Fibroblast of skin of left biceps (primary cell): ENCODE measurements at regions not wholly inside any gene's neighbourhood (a gene's known extent, or its start where the extent isn't known, plus 50 kb on each side); places are given as distances from the start of the nearest gene placed in this dataset.

Experiments
- DNase-seq, 2 experiments: peaks; one replicate each; pipeline ENCODE4 v3.0.0-alpha.2; 2013; ENCODE audit warnings: low read depth in 2 of 2

DNA sequence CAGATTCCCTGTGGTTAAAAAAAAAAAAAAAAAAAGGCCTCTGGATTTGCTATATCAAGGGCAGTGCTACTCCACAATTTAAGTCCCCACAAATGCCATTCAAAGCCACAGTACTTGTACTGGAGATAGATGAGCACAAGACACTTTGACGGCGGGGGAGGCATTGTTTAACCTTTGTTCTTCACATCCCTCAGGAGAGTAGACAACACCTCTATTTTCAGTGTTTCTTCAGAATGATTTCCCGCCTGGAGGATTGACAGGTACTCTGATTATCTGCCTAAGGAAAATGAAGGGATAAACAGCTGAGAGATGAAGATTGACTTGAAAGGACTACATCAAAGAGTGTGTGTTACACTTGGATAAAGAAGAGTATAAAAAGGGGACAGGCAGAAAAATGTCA is 58.7 kb downstream of the OTOL1 start:
- DNase-seq: no peak

DNA sequence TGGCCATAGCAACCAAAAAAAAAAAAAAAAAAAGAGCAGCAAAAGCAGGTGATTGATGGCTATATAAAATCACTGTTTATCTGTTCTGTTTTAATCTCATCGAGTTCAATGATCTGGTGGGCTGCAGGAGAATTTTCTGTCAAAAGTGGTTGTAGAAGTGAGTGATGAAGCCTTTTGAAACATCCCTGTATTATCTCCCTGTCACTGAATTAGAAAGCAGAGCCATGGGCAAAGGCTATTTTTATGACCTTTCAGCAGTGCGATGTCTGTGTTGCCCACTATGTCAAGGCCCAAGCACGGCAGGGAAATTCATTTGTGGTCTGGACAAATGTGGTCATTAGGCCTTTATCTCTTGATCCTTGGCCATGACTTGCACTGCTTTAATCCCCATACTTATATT is 59.9 kb downstream of the OTOL1 start:
- no peak for DNase-seq

- no peak for DNase-seq
Observed at GRCh38 chr3:161556941-161557340, 60.3 kb downstream of the OTOL1 start.

DNA sequence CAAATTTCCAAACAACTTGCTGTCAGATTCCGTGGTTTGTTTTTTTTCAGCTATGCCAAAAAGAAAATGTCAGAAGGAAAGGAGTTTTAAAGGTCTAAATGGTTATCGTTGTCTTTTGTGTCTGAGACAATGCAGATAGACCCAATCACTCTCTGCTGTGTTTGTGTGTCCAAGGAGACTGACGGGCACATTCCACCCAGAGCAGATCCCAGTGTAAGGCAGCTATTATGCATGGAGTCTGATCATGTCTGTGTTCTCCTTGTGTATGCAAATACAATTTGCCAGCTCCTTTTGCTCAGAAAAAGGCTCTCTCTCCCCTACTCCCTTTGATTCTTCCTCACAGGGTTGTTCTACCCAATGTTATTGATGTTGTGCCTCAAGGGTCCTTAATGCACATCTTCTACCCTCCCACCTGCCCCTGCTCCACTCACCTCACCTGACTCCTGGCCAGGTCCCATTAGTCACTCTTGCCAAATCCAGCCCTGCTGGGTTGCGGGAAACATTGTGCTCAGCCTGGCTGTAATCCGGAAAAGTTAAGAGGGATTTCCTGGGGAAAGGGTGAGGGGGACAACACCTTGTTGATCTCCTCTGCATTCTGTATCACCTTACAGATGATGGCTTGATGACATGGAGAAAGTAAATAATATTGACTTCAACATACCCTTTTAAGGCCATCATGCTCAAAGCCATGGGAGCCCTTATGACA is 61.0 kb downstream of the OTOL1 start:
- no peak for DNase-seq

- DNase-seq: no peak
Observed at GRCh38 chr3:161558236-161558635, 61.6 kb downstream of the OTOL1 start.

DNA sequence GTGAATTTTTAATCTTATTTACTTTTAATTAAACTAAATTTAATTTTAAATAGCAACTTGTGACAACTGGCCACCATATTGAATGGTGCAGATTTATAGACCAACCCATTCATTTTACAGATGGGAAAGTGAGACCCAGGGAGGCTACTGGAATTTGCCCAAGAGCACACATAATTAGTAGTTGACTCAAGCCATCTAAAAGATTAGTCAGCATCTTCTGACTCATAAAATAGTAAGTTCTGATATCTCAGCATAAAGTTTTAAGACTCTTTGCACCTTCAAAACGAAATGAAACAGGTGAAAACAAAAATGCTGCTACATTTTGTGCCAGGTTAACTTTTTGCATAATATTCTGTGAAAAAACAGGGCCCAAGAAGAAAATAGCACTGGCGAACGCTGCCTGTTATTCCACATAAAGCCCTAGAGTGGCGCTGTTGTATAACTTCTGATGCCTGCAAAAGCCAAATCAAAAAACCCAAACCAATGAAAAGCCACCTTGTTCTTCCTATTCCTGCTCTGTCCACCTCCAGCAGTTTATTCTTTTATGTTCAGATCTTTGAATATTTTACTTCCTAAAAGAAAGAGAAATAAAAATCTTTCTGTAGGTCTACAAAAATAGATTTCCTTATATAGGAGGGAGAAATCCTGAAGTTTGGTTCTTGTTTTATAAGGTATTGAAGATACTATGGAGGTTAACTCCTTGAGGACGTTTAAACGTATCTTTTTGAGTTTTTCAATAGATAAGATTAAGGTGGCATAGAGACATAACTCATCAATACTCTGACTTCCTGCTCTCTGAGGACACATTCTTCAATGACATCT is 62.8 kb downstream of the OTOL1 start:
- no peak for DNase-seq

- DNase-seq: peak in 1 of 2 experiments; percentile 19
Observed at GRCh38 chr3:161560008-161560637, 63.5 kb downstream of the OTOL1 start.

GRCh38 chr3:161567577-161568361 is 71.2 kb downstream of the OTOL1 start:
- peak; percentile 68 to 75 for DNase-seq

DNA sequence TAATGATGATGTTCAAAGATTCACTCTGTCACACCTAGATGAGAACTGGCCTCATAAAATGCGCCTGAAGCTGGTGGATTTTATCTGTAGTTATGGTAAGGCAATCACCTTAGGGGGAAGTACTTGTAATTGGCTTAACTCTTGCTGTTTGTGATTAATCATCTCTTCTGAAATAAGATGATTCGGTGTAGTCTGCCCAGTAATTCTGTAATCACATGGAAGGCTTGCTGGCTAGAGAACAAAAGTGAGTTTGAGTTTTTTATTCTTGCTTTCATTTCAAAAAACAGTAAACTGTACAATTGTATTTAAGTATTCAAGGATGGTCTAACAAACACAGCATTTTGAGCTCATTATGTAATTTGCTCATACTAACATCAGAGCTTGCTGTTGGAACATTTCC is 72.1 kb downstream of the OTOL1 start:
- DNase-seq: no peak

- no peak for DNase-seq
Observed at GRCh38 chr3:161571951-161572350, 75.3 kb downstream of the OTOL1 start.

GRCh38 chr3:161573136-161573535 is 76.5 kb downstream of the OTOL1 start:
- no peak for DNase-seq

- DNase-seq: no peak
Observed at GRCh38 chr3:161575901-161576300, 79.3 kb downstream of the OTOL1 start.

- no peak for DNase-seq
Observed at GRCh38 chr3:161576311-161576710, 79.7 kb downstream of the OTOL1 start.

- no peak for DNase-seq
Observed at GRCh38 chr3:161576714-161577510, 80.3 kb downstream of the OTOL1 start.

DNA sequence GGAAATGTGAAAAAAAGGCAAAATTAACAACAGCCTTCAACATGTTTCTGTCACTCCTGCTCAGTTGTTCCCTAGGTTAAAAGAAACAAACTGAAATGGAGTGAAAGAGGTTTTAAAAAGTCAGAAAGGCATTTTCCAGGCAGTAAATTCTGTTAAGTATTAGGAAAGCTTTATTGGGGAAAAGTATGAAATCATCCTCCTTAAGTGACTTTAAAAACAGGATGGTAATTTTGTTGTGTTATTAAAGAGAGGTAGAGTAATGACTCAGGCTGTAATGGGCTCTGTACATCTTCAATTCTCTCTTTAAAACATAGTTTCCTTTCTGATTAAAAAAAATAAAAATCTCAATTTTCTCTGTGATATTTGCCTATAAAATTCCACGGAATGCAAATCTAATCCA is 81.1 kb downstream of the OTOL1 start:
- no peak for DNase-seq

DNA sequence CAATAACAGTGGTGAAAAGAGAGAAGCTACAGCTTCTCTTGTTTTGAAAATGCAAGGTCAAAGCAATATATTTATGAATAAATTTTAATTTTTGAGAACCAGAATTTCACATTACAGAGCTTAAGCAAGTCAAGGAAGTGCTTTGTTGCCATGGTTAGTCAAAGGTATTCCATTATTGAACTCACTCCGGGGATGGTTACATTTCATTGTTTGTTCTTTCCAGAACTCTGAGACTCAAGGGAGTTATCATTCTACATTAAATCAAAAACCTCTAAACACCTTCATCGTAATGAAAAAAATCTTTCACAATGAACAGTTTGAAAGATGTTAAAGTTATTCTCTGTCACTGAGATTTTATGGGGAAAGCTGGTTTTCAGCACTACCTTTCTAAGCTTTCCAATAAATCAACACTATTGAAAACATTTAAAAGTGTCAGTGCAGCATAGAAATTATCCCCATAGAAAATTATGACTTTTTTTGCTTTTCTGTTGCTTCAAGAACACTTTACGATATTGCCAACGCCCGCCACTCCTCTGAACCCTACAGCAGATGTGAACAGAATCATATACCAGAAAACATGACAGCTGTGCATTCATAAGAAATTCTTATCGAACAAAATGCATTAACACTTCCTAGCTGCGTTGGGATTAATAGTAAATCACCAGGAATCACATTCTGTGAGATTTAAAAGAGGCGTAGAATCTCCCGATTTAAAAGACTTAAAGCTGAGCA is 83.0 kb downstream of the OTOL1 start:
- DNase-seq: no peak

GRCh38 chr3:161585922-161586321 is 89.3 kb downstream of the OTOL1 start:
- DNase-seq: no peak

DNA sequence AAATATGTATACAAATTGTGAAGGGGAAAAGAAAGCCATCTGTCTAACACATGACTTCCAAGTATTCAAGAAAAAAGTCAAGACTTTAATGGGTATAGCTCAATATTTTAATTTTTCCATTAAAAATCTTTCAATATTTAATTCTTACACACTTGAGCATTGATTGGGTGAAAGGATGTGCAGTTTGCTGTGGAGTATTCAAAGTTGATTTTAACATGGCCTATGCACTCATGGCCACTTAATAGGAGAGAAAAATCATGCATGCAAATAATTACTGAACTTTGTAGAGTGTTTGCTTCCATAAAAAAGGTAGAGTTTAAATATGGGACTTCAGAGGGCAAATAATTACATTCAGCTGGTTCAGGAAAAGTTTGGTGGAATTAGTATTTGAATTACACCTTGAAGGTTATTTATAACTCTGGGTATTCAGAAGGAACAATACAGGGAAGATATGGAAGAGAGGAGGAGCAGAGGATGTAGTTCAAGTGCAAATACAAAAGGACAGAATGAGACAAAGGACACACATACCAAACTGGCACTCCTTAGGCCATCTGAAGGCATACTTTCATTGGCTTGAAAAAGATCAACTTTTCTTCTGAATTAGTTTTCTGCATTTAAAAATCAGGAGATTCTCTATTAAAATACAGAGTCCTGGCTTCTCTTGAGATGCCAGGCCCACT is 90.1 kb downstream of the OTOL1 start:
- no peak for DNase-seq

GRCh38 chr3:161598639-161599038 is 102.0 kb downstream of the OTOL1 start:
- no peak for DNase-seq

GRCh38 chr3:161599697-161600096 is 103.1 kb downstream of the OTOL1 start:
- no peak for DNase-seq
